GM12878 (cell line): ENCODE measurements at regions not wholly inside any gene's neighbourhood (a gene's known extent, or its start where the extent isn't known, plus 50 kb on each side); places are given as distances from the start of the nearest gene placed in this dataset.

Experiments
- ATAC-seq: fragments of 200-7000 bp; cut with Tn5 transposase; 3 replicates; pipeline ENCODE4 v1.9.1; 2020; ENCODE audit warnings: mild to moderate bottlenecking, moderate library complexity
- BruUV-seq: library from RNA; stranded (reverse); fragments of 400-500 nt; replicated peaks from 2 replicates; lab custom pipeline; 2021; lab: Mats Ljungman, UMichigan
- CTCF ChIA-PET: fragments of 300-600 bp; sonication (Branson Sonifier 250); formaldehyde crosslinking; extraction: SDS; loops from one replicate; lab custom pipeline; 2021; ENCODE audit warnings: inconsistent platforms; lab: Yijun Ruan, JAX
- POLR2A ChIA-PET: fragments of 350-600 bp; formaldehyde crosslinking; extraction: SDS; loops from one replicate; lab custom pipeline; 2021; ENCODE audit warnings: inconsistent platforms; lab: Charles Lee
- RAD21 ChIA-PET: fragments of 300-600 bp; sonication (Branson Sonifier 250); formaldehyde crosslinking; loops from one replicate; lab custom pipeline; 2023; ENCODE audit warnings: antibody characterized with exemption; ENCODE audit not compliant: unreplicated experiment; lab: Charles Lee
- SMC1A ChIA-PET: fragments of 300-600 bp; sonication (Branson Sonifier 250); formaldehyde crosslinking; loops from one replicate; lab custom pipeline; 2023; ENCODE audit not compliant: unreplicated experiment, uncharacterized antibody; lab: Charles Lee
- DNase-seq: peaks from one replicate; pipeline ENCODE4 v3.0.0-alpha.2; 2011; ENCODE audit warnings: low read depth, low spot score
- FAIRE-seq: peaks from 3 replicates; lab custom pipeline; 2011; peaks lifted over from hg19 to GRCh38; lab: Jason Lieb, UNC
- H2AFZ ChIP-seq: 2 replicates; pipeline ENCODE4 v1.6.0; 2011; ENCODE audit warnings: low read depth, low read length, control low read depth; ENCODE audit not compliant: control insufficient read depth
- H3K27ac ChIP-seq: 2 replicates; pipeline ENCODE4 v1.5.1; 2011; ENCODE audit warnings: control low read depth; ENCODE audit not compliant: control insufficient read depth, insufficient read depth
- H3K27me3 ChIP-seq, 2 experiments: replicated peaks in 1 of 2; 2 replicates each; pipeline versions ENCODE4 v1.6.0 to v1.6.1; 2011; ENCODE audit warnings: low read length in 1 of 2; ENCODE audit not compliant: control insufficient read depth in 2 of 2, insufficient read depth in 2 of 2
- H3K36me3 ChIP-seq, 2 experiments: 2 replicates each; pipeline ENCODE4 v1.5.1; 2011; ENCODE audit warnings: low read length in 1 of 2; ENCODE audit not compliant: control insufficient read depth in 2 of 2, insufficient read depth in 2 of 2
- H3K4me1 ChIP-seq: 2 replicates; pipeline ENCODE4 v1.6.1; 2011; ENCODE audit warnings: mild to moderate bottlenecking, low read length, moderate library complexity, mixed read lengths; ENCODE audit not compliant: control insufficient read depth, insufficient read depth
- H3K4me2 ChIP-seq: 2 replicates; pipeline ENCODE4 v1.6.0; 2011; ENCODE audit warnings: control low read depth; ENCODE audit not compliant: control insufficient read depth, insufficient read depth
- H3K4me3 ChIP-seq: fragments of 200-600 bp; sonication (generic); 2 replicates; pipeline ENCODE4 v1.5.1; 2016
- H3K79me2 ChIP-seq: 2 replicates; pipeline ENCODE4 v1.6.0; 2011; ENCODE audit warnings: low read length; ENCODE audit not compliant: control insufficient read depth, insufficient read depth
- H3K9ac ChIP-seq: 2 replicates; pipeline ENCODE4 v1.8.0; 2011; ENCODE audit warnings: low read length, control low read depth, mixed read lengths; ENCODE audit not compliant: control insufficient read depth, insufficient read depth
- H3K9me3 ChIP-seq: replicated peaks from 3 replicates; pipeline ENCODE4 v1.5.1; 2011; ENCODE audit warnings: mild to moderate bottlenecking, low read length; ENCODE audit not compliant: control insufficient read depth, insufficient read depth
- H4K20me1 ChIP-seq: 2 replicates; pipeline ENCODE4 v1.6.0; 2011; ENCODE audit not compliant: control insufficient read depth, insufficient read depth
- ATF7 ChIP-seq: fragments of 450-650 bp; IDR thresholded peaks from 2 replicates; pipeline ENCODE4 v1.6.1; 2016; ENCODE audit warnings: low read depth, mild to moderate bottlenecking
- CTCF ChIP-seq, 3 experiments: IDR thresholded peaks in 2 of 3; conservative IDR thresholded peaks in 1 of 3; 2 replicates each; pipeline ENCODE4 v1.5.1; 2011; ENCODE audit warnings: low read depth in 3 of 3, low read length in 3 of 3, mild to moderate bottlenecking in 3 of 3, control low read depth in 2 of 3, moderate library complexity in 2 of 3, inconsistent platforms in 1 of 3, mixed read lengths in 1 of 3; ENCODE audit not compliant: control insufficient read depth in 2 of 3, insufficient read depth in 1 of 3; ENCODE audit errors: extremely low read depth in 1 of 3
- EZH2 ChIP-seq: IDR thresholded peaks from 2 replicates; pipeline ENCODE4 v1.6.1; 2012; ENCODE audit warnings: low read depth, mild to moderate bottlenecking, control low read depth, inconsistent platforms, low read length, borderline replicate concordance; ENCODE audit not compliant: control insufficient read depth
- MLLT1 ChIP-seq: fragments of 450-650 bp; IDR thresholded peaks from 2 replicates; pipeline ENCODE4 v1.6.1; 2016; ENCODE audit warnings: mild to moderate bottlenecking
- MXI1 ChIP-seq: fragments of 150-350 bp; IDR thresholded peaks from 2 replicates; pipeline ENCODE4 v1.6.1; 2011; ENCODE audit warnings: low read depth, mild to moderate bottlenecking, inconsistent platforms, low read length, improper control_type of control experiment
- NR2F1 ChIP-seq: fragments of 450-650 bp; conservative IDR thresholded peaks from 2 replicates; pipeline ENCODE4 v1.6.1; 2017; ENCODE audit warnings: mild to moderate bottlenecking
- ZNF217 ChIP-seq: fragments of 450-650 bp; IDR thresholded peaks from 2 replicates; pipeline ENCODE4 v1.6.1; 2017; ENCODE audit warnings: antibody characterized with exemption, mild to moderate bottlenecking
- WGBS: methylation state at CpG from one replicate; pipeline ENCODE4 v1.1.6; 2016; ENCODE audit warnings: low lambda C conversion rate; ENCODE audit not compliant: insufficient replicate concordance, insufficient coverage; ENCODE audit errors: missing lambda C conversion rate; 5-methylcytosine and 5-hydroxymethylcytosine counted together
- in situ Hi-C: fragments of 300-500 bp; cut with MboI; formaldehyde crosslinking; loops from 9 replicates; pipeline ENCODE4 v1.14.3; 2018; ENCODE audit warnings: mixed read lengths
- intact Hi-C: fragments of 100-400 bp; cut with micrococcal nuclease; formaldehyde crosslinking; loops from one replicate; pipeline ENCODE4 v1.14.2; 2022; ENCODE audit not compliant: unreplicated experiment

GRCh38 chr3:82011336-82011735 lies 249.9 kb upstream of the GBE1 start:
- in situ Hi-C loops: no loop called here

More at GRCh38 chr3:82011336-82011735, 249.9 kb upstream of the GBE1 start:
- H3K27ac ChIP-seq: no peak overlapping the region
- BruUV-seq: no TSS peak
- TF ChIP-seq MLLT1 (no peak), ATF7 (no peak), ZNF217 (no peak), MXI1 (no peak), NR2F1 (no peak), CTCF (IDR thresholded peaks at IDR 0.05 in 2 of 3, conservative IDR thresholded peaks at IDR 0.05 in 1 of 3; ENCODE audit: control insufficient read depth in 2 of 3, extremely low read depth in 1 of 3, insufficient read depth in 1 of 3, low read depth in 3 of 3, low read length in 3 of 3) (no peak), EZH2 (no peak)
- no peaks in the 10 kb centered on the region for H4K20me1 ChIP-seq
- FAIRE-seq: no peak
- no peak overlapping the region for H3K4me2 ChIP-seq
- intact Hi-C loops: no loop called here
- H3K4me1 ChIP-seq: no peaks in the 10 kb centered on the region
- no peaks in the 10 kb centered on the region; the same call in 2 of the 3 replicates for H3K9me3 ChIP-seq
- no peak overlapping the region for H3K9ac ChIP-seq
- H3K79me2 ChIP-seq: no peaks in the 10 kb centered on the region
- SMC1A ChIA-PET: no interaction called here
- H3K4me3 ChIP-seq: no peak overlapping the region
- no peak for ATAC-seq
- WGBS: 4% methylated on average over 2 of the region's 2 CpGs
- CTCF ChIA-PET: no interaction called here
- RAD21 ChIA-PET: no interaction called here
- DNase-seq: no peak
- no peaks in the 10 kb centered on the region for H3K27me3 ChIP-seq
- POLR2A ChIA-PET: no interaction called here
- H2AFZ ChIP-seq: no peak overlapping the region
- no peaks in the 10 kb centered on the region for H3K36me3 ChIP-seq
